Right ventricle myocardium superior (tissue), 1 donor: ENCODE measurements at regions not wholly inside any gene's neighbourhood (a gene's known extent, or its start where the extent isn't known, plus 50 kb on each side); places are given as distances from the start of the nearest gene placed in this dataset.
"Not testable (repeated sequence)": the region's sequence is repeated elsewhere in the genome, so short reads cannot be mapped to it uniquely, and the experiment has no call there.

Experiments
- ATAC-seq: fragments of 200-7000 bp; cut with Tn5 transposase; one replicate; pipeline ENCODE4 v1.9.1; 2020; ENCODE audit warnings: mild to moderate bottlenecking; ENCODE audit not compliant: poor library complexity
- DNase-seq: peaks from one replicate; pipeline ENCODE4 v3.0.0-alpha.2; 2020
- intact Hi-C: fragments of 100-400 bp; cut with DNase I; formaldehyde crosslinking; loops from one replicate; pipeline ENCODE4 v1.11.2; 2022
- donor health status: DM: no; HTN: yes; CAD: no; lungs with severe emphysema.

DNA sequence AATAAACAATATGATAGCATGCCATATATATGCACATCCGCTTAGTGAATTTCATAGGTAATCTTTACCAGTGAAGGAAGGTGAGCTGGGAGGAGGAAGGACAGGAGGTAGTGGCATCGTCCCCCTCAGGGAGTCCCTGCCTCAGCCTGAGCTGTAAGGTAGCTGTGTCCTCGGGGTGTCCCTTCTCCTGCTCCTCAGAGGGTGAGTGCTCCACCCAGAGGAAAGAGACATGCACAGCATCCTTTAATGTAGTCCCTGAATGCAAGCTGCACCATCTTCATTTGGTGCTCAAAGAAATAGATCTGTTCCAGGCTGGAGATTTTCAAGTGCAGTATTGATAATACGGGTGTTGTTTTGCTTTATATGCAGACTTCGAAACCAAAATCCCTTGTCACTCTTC lies 330.4 kb upstream of the SFRP2 start:
- intact Hi-C loops, result no loop called here
- DNase-seq, result no peak
- no peak for ATAC-seq

- intact Hi-C loops, ATAC-seq, DNase-seq: not testable (repeated sequence)
These were observed 328.8 kb upstream of the SFRP2 start for GRCh38 chr4:154117726-154118125.

DNA sequence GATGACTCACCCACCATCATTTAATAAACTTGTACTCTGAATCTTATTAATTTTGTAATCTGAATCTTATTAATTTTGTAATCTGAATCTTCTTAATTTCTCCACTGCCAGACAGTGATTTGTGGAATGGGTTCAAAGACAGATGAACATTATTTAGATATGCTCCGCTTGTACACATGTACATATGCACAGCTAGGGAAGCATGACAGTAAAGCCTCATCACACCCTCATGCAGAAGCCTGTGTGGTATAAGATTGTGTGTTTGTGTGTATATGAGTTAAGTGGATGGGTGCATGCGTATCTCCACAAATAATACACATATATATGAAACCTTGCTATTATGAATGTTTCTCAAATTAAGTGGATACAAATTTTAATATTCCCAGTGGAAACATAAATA lies 318.5 kb upstream of the SFRP2 start:
- no peak for ATAC-seq
- DNase-seq, result no peak
- intact Hi-C loops, result no loop called here

GRCh38 chr4:154088741-154089140 lies 299.9 kb upstream of the SFRP2 start:
- intact Hi-C loops, result no loop called here
- ATAC-seq (no peak), DNase-seq (no peak)

DNA sequence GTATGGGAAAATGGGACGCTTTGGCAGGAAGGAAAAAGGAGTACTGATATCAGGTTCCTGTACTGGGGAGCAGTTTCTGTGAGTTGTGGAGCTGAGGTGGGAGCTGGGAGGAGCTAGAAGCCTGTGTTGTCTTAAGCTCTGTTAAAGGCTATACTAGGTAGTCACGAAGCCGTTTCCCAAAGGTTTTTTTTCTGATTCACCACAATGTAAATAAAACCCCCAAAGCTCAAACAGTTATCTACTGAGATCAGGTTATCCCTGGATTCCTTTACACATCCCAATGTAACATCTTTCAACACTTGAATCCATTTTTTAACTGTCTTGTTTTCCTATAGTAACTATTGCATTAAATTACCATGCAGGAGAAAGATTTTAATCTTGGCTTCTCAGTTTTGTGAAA lies 297.4 kb upstream of the SFRP2 start:
- DNase-seq (no peak), ATAC-seq (no peak)
- intact Hi-C loops, result no loop called here

GRCh38 chr4:154084864-154085263 lies 296.0 kb upstream of the SFRP2 start:
- ATAC-seq, result no peak
- intact Hi-C loops, result no loop called here
- no peak for DNase-seq

- DNase-seq (no peak), ATAC-seq (no peak)
- intact Hi-C loops, result no loop called here
These were observed 294.1 kb upstream of the SFRP2 start for GRCh38 chr4:154082760-154083535.

GRCh38 chr4:154081391-154081790 lies 292.5 kb upstream of the SFRP2 start:
- ATAC-seq (no peak), DNase-seq (no peak)
- intact Hi-C loops, result no loop called here

DNA sequence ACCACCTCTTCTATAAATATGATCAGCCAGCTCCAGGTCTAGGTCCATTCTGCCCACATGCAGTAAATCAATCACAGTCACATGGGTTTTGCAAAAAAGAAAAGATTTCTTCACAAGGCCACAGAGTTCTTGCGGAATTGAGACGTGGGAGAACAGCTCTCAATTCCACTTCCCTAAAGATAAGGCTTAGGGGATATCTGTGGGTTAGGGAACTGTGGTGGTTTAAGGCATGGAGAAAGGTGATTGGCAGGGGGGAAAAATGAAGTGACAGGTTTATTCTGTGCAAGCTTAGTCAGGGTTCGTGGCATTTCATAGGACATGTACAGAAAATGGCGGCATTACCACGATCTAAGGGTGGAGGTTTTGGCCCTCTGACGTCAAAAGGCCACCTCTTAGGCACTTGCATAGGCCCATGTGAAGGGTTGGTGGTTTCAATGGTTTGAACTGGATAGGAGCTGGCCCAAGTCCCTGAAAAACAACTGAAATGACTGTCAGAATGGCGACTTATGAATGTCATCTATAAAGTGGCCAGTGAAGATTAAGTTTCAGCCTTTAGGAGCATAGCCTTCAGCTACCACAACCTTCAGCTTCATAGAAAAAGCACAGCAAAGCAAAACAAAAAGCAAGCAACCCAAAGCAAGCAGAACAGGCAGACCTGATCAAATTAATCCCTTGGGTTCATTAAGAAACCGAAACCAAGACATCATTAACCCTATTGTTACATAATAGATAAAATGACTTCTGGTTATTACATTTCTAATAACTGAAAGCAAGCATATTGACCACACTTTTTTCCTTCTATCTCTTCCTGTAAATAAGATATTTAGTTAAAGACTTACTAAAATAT lies 289.8 kb upstream of the SFRP2 start:
- DNase-seq (no peak), ATAC-seq (no peak)
- intact Hi-C loops, result no loop called here

DNA sequence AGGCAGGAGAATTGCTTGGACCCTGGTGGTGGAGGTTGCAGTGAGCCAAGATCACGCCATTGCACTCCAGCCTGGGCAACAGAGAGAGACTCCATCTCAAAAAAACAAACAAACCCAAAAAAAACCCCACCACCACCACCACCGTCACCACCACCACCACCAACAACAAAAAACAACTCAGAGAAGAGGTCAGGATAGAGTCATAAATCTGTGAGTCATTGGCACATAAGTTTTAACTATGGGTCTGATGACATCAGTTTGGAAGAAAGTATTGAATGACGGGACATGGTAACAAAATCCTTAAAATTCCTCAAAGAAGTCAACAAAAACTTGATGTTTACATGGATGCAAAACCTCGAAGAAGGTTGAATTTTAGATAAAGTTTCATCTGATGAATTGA lies 288.0 kb upstream of the SFRP2 start:
- intact Hi-C loops, result no loop called here
- ATAC-seq (no peak), DNase-seq (no peak)

DNA sequence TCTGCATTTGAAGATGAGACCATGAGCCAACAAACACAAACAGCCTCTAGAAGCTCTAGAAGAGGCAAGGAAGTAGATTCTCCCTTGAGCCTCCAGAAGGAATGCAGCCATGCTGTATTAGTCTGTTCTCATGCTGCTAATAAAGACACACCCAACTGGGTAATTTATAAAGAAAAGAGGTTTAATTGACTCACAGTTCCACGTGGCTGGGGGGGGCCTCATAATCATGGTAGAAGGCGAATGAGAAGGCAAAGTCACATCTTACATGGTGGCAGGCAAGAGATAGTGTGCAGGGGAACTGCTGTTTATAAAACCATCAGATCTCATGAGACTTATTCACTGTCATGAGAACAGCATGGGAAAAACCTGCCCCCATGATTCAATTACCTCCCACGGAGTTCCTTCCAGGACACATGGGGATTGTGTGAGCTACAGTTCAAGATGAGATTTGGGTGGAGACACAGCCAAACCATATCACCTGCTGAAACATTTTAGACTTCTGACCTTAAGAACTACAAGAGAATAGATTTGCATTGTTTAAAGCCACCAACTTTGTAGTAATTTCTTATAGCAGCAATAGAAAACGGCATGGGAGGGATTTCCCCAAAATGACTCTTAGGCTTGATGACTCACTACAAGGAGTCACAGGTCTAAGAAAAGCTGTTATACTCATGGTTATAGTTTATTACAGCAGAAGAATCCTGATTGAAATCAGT lies 284.4 kb upstream of the SFRP2 start:
- ATAC-seq (no peak), DNase-seq (no peak)
- intact Hi-C loops, result no loop called here

DNA sequence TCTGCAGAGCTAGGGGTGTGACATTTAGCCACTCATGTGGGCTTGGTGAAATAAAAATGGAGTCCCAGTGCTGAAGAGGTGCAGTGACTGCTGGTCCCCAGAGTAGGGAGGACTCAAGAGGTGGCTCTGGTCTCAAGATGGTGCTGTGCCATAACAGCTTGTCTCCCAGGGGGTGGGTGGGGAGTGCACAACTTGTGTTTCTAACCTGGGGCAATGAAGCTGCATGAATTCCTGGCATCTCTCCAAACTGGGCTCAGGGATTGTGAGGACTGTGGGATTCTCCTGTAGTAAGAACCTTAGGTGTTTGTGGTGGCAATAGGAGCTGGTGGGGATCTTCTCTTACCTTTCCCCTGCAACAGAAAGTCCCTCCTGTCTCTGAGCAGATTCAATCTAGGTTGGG lies 278.9 kb upstream of the SFRP2 start:
- DNase-seq, result no peak
- intact Hi-C loops, result no loop called here
- no peak for ATAC-seq

- intact Hi-C loops, result no loop called here
- no peak for DNase-seq
- ATAC-seq, result no peak
These were observed 276.5 kb upstream of the SFRP2 start for GRCh38 chr4:154065368-154065767.

DNA sequence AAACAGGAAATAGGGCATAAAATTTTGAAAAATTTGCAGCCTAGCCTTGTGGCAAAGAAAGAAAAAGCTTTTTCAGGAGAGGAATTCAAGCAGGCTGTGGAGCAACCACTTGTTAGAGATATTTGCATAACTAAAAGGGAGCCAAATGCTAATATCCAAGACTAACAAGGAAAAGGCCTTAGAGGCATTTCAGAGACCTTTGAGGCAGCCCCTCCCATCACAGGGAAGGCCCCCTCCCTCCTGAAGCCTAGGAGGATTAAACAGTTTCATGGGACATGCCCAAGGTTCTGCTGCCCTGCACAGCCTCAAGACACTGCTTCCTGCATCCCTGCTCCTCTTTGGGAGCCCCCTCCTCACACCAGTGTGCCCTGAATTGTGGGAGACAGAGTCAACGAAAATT lies 275.4 kb upstream of the SFRP2 start:
- intact Hi-C loops, result no loop called here
- DNase-seq, result no peak
- ATAC-seq, result no peak

GRCh38 chr4:154049457-154050181 lies 260.7 kb upstream of the SFRP2 start:
- ATAC-seq, result no peak
- no peak for DNase-seq
- intact Hi-C loops, result no loop called here

DNA sequence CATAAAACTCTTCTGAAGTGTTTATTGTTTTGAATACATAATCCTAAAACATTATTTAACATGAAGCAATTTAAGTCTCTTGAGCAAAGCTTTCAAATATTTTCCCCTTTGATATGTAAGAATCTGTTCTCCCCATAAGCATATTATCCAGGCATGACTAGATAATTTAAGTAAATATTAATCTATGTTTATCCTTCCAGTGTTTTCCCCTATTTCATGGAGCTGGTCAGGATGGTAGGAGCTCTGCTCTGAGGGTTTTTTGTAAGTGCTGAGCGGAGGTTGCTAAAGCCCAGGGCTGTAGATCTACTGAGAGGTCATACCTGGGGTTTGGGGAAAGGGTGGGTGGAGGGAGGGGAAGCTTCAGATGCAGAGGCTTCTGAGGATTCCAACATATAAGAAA lies 258.9 kb upstream of the SFRP2 start:
- ATAC-seq (no peak), DNase-seq (no peak)
- intact Hi-C loops, result no loop called here

DNA sequence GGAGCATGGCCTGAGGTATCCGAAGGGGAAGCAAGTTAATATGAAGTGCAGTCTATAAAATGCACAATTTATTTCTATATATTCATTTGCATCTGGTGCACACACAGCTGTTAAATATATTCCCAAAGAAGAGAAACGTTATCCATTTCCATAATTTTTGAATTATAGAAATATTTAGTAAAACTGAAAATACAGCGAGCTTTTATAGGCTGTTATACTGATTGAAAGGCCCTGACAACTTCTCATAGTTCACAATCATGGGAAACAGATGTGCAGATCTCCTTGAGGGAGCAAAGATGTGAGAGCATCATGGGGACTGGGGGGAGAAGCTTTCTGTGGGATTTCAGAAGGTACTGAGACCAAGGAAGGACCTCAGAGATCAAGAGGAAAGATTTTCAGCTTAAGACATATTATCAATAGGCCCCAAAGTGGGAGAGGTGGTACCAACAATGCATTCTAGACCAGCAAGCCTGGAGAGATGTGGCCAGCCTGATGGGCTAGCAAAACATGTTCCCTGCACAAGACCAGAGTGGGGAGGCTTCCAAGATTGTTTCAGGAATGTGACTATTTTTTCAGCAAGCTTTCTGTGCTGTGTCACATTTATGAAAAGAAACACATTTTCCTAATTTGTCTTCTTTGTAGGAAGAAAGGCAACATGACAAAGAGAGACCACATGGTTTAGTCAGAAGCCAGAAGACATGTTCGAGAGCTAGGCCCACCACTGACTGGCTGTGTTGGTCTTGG lies 256.0 kb upstream of the SFRP2 start:
- intact Hi-C loops, result no loop called here
- ATAC-seq (no peak), DNase-seq (no peak)

GRCh38 chr4:154044108-154044531 lies 255.2 kb upstream of the SFRP2 start:
- ATAC-seq (no peak), DNase-seq (no peak)
- intact Hi-C loops, result no loop called here
